Mammary epithelial cell (primary cell): ENCODE measurements at regions not wholly inside any gene's neighbourhood (a gene's known extent, or its start where the extent isn't known, plus 50 kb on each side); places are given as distances from the start of the nearest gene placed in this dataset.

Experiments
- CTCF ChIP-seq, 2 donors: IDR thresholded peaks in 1 of 2; conservative IDR thresholded peaks in 1 of 2; 2 replicates each; pipeline ENCODE4 v1.5.1; 2011 to 2012; ENCODE audit warnings: inconsistent platforms in 2 of 2, low read length in 2 of 2, mild to moderate bottlenecking in 2 of 2, control low read depth in 1 of 2, low read depth in 1 of 2; ENCODE audit not compliant: insufficient read depth in 1 of 2; ENCODE audit errors: extremely low read depth in 1 of 2
- EZH2 ChIP-seq: IDR thresholded peaks from 2 replicates; pipeline ENCODE4 v1.6.1; 2012; ENCODE audit warnings: low read length, inconsistent platforms, borderline replicate concordance

GRCh38 chr1:189212606-189213005 is 1265.1 kb downstream of the BRINP3 start:
- TF ChIP-seq EZH2, result no peak
- TF ChIP-seq CTCF (conservative IDR thresholded peaks at IDR 0.05 in 1 of 2, IDR thresholded peaks at IDR 0.05 in 1 of 2; ENCODE audit: extremely low read depth in 1 of 2, insufficient read depth in 1 of 2, low read depth in 1 of 2, low read length in 2 of 2), result no peak
